Lower lobe of right lung (tissue), 2 donors: ENCODE measurements at regions not wholly inside any gene's neighbourhood (a gene's known extent, or its start where the extent isn't known, plus 50 kb on each side); places are given as distances from the start of the nearest gene placed in this dataset.

Experiments
- ATAC-seq, 2 donors: fragments of 200-7000 bp; cut with Tn5 transposase; one replicate each; pipeline ENCODE4 v1.9.1; 2020 to 2022; ENCODE audit warnings: mild to moderate bottlenecking in 2 of 2, moderate library complexity in 2 of 2
- DNase-seq: peaks from one replicate; pipeline ENCODE4 v3.0.0-alpha.2; 2020
- H3K27ac ChIP-seq: fragments of 200-600 bp; one replicate; pipeline ENCODE4 v1.8.0; 2022
- H3K27me3 ChIP-seq: fragments of 200-600 bp; one replicate; pipeline ENCODE4 v1.8.0; 2022; ENCODE audit warnings: low read depth
- H3K36me3 ChIP-seq: fragments of 200-600 bp; one replicate; pipeline ENCODE4 v1.8.0; 2022; ENCODE audit warnings: mild to moderate bottlenecking
- H3K4me1 ChIP-seq: fragments of 200-600 bp; one replicate; pipeline ENCODE4 v1.8.0; 2022
- H3K4me3 ChIP-seq: fragments of 200-600 bp; one replicate; pipeline ENCODE4 v1.8.0; 2022; ENCODE audit warnings: mild to moderate bottlenecking
- H3K9me3 ChIP-seq: fragments of 200-600 bp; one replicate; pipeline ENCODE4 v1.8.0; 2022
- intact Hi-C: fragments of 100-400 bp; cut with DNase I; formaldehyde crosslinking; loops from one replicate; pipeline ENCODE4 v1.11.0; 2022
- TF ChIP-seq, protein P1 (sequence below): fragments of 200-600 bp; IDR thresholded peaks from one replicate; pipeline ENCODE4 v1.8.0; 2022; ENCODE audit warnings: antibody characterized with exemption, mild to moderate bottlenecking
- donor health status: DM: no; HTN: yes; CAD: no; lungs with severe emphysema.

DNA sequence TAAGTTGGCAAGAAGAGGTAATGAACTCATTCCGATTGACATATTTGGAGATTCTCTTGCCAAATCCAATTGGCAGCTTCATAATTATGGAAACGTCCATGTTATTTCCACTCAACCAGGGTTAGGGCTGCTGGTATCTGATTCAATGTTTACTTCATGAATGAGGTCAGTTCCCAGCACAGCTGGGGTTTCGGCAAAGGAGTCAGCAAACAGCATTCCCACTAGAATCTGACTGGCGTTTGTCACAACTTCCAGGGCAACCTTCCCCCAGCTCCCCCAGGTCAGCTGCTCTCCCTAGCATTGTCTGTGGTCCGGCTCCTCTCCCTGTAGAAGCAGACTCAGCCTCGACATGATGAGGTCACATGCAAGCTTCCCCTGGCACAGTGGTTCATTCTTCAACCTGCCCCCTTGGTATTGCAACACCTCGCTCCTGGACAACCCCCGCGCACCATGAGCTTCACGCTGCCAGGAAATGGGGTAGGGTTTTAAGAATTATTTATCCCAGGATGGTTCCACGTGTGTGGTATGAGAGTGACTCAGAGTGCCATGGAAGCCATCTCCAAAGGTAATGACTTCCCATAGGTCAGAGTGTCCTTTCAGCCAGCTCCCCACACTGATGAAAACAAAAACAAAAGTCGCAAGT lies 100.7 kb upstream of the SLC25A33 start:
- H3K9me3 ChIP-seq, result no peaks in the 10 kb centered on the region
- H3K27me3 ChIP-seq, result no peaks in the 10 kb centered on the region
- ATAC-seq (peak; percentile 60 to 73), DNase-seq (no peak)
- H3K27ac ChIP-seq, result peak overlapping the region; percentile 64
- intact Hi-C loops, result no loop called here
- H3K36me3 ChIP-seq, result no peaks in the 10 kb centered on the region
- TF ChIP-seq, protein P1, sequence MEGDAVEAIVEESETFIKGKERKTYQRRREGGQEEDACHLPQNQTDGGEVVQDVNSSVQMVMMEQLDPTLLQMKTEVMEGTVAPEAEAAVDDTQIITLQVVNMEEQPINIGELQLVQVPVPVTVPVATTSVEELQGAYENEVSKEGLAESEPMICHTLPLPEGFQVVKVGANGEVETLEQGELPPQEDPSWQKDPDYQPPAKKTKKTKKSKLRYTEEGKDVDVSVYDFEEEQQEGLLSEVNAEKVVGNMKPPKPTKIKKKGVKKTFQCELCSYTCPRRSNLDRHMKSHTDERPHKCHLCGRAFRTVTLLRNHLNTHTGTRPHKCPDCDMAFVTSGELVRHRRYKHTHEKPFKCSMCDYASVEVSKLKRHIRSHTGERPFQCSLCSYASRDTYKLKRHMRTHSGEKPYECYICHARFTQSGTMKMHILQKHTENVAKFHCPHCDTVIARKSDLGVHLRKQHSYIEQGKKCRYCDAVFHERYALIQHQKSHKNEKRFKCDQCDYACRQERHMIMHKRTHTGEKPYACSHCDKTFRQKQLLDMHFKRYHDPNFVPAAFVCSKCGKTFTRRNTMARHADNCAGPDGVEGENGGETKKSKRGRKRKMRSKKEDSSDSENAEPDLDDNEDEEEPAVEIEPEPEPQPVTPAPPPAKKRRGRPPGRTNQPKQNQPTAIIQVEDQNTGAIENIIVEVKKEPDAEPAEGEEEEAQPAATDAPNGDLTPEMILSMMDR, result no peak
- peaks cover 43% of the 10 kb centered on the region for H3K4me1 ChIP-seq
- no peak overlapping the region for H3K4me3 ChIP-seq

DNA sequence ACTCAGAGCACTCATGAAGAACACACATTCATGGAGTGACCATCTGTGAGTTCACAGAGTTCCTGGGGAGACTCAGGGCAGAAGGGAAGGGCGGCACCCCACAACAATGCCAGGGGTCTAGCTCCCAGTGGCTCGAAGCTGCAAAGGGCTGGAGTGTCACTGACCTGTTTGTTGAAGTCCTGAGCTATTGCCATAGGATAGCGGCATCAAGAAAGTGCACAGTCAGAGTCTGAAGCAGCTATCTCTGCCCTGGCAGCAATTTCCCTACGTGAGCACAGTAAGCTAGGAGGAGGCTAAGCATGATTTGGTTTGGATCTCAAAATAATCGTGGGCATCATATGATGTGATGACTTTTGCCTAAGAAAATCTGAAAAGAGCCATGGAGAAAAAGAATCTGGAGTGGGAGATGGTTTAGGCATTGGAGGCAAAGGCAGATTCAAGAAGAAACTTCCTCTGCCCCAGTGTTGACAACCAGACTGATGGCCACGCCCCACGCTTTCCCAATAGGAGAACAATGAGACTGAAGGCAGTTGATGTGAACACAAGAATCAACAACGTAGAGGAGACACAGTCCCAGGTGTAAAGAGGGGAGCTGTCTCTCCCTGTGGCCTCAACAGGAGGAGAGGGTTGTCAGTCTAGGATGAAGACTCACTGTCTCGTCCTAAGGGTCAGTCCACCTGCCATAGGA lies 100.0 kb upstream of the SLC25A33 start:
- no peaks in the 10 kb centered on the region for H3K27me3 ChIP-seq
- peak overlapping the region; percentile 64 for H3K27ac ChIP-seq
- TF ChIP-seq, protein P1, result no peak
- ATAC-seq (no peak), DNase-seq (peak; percentile 58)
- H3K4me3 ChIP-seq, result no peak overlapping the region
- intact Hi-C loops, result no loop called here
- H3K9me3 ChIP-seq, result no peaks in the 10 kb centered on the region
- peaks cover 43% of the 10 kb centered on the region for H3K4me1 ChIP-seq
- H3K36me3 ChIP-seq, result no peaks in the 10 kb centered on the region

DNA sequence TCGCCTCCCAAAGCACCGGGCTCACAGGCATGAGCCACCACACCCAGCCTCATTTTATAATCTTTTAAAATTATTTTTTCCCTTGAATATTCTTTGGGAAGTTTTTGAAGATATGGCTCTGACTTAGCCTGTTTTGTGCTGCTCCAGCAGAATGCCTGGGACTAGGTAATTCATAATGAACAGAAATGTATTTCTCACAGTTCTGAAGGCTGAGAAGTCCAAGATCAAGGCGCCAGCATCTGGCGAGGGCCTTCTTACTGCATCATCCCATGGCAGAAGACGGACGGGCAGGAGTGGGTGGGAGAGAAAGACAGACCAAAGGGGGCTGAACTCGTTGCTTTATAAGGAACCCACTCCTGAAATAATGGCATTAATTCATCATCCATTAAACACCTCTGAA lies 99.0 kb upstream of the SLC25A33 start:
- Histone ChIP-seq H3K36me3 (no peaks in the 10 kb centered on the region), H3K4me3 (no peak overlapping the region), H3K27me3 (no peaks in the 10 kb centered on the region), H3K4me1 (peaks cover 37% of the 10 kb centered on the region), H3K27ac (no peak overlapping the region), H3K9me3 (no peaks in the 10 kb centered on the region)
- TF ChIP-seq, protein P1, result no peak
- ATAC-seq (no peak), DNase-seq (no peak)
- intact Hi-C loops, result no loop called here

DNA sequence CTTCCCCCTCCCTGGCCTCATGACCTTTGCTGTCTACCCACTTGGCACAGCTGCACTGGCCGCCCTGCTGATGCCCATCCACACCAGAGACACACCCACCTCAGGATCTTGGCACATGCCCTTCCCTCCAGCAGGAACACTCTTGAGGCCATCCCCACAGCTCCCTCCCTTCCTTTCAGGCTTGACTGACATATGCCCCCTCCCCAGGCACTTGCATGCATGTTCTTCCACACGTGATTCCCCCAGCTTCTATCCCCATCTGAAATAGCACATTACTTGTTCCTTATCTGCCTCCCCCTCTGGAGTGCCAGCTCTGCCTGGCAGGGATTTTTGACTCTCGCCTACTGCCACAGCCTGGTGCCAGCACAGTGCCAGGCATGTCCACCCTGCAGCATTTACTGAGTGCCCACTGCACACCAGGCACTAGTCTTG lies 98.5 kb upstream of the SLC25A33 start:
- TF ChIP-seq, protein P1, result no peak
- intact Hi-C loops, result no loop called here
- H3K27ac ChIP-seq, result peak overlapping the region; percentile 65
- no peak for DNase-seq
- no peaks in the 10 kb centered on the region for H3K9me3 ChIP-seq
- H3K4me1 ChIP-seq, result peaks cover 32% of the 10 kb centered on the region
- no peak overlapping the region for H3K4me3 ChIP-seq
- no peaks in the 10 kb centered on the region for H3K36me3 ChIP-seq
- peak in 1 of 2 donors; percentile 26 for ATAC-seq
- H3K27me3 ChIP-seq, result no peaks in the 10 kb centered on the region

DNA sequence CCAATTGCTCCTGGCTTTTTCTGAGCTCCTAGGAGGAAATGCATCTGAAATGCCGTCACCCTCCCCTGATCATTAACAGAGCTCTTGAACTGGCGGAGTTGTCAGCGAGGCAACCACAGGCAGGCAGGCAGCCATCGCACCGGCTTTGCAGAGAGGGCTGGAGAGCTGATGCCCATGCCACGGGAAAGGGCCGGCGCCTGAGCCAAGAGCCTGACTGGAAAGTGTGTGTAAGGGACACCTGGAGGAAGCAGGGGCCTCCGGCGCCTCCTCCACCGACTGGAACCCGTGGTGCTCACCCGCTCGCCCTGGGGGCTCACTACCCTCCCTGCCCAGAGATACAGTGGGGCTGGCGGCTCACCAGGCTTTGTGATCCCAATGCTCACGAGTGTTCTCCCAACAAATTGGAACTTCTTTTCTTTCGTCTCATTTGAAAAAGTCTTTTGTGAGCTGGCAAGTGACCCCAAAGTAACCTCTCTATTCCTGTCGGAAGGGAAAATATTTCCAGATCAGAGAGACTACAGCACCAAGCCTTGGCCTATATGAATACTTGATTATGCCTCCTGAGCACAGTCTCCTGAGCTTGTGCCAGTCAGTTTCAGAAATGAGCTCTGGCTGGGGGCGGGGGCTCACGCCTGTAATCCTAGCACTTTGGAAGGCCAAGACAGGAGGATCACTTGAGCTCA lies 97.7 kb upstream of the SLC25A33 start:
- Histone ChIP-seq H3K4me3 (no peak overlapping the region), H3K27ac (peak overlapping the region; percentile 65), H3K9me3 (no peaks in the 10 kb centered on the region), H3K27me3 (no peaks in the 10 kb centered on the region), H3K36me3 (no peaks in the 10 kb centered on the region), H3K4me1 (peaks cover 24% of the 10 kb centered on the region)
- ATAC-seq (peak; percentile 55 to 57), DNase-seq (peak; percentile 71)
- intact Hi-C loops, result no loop called here
- TF ChIP-seq, protein P1, result no peak
